ENCODE measurements at regions not wholly inside any gene's neighbourhood (a gene's known extent, or its start where the extent isn't known, plus 50 kb on each side); places are given as distances from the start of the nearest gene placed in this dataset.
"Not testable (repeated sequence)": the region's sequence is repeated elsewhere in the genome, so short reads cannot be mapped to it uniquely, and the experiment has no call there.

GRCh38 chr18:57941841-57942489, 102.1 kb upstream of the NEDD4L start (continued):
- TF ChIP-seq ATF3 (IDR thresholded peaks at IDR 0.05) (no peak), EGR1 (IDR thresholded peaks at IDR 0.05; ENCODE audit: low read depth in 2 of 2) (no peak), FOXA1 (IDR thresholded peaks at IDR 0.05) (no peak), SP1 (IDR thresholded peaks at IDR 0.05) (no peak), NR2F2 (IDR thresholded peaks at IDR 0.05) (no peak)

GRCh38 chr18:57940166-57940660, 103.8 kb upstream of the NEDD4L start:
- H3K9ac ChIP-seq (ENCODE audit: low read depth in 1 of 2, low read length in 2 of 2): no peak overlapping the region
- no peak overlapping the region for H3K27ac ChIP-seq (ENCODE audit: low read depth in 1 of 2, low read length in 2 of 2)
- WGBS: 76% methylated on average over 5 of the region's 5 CpGs
- H3K27me3 ChIP-seq (ENCODE audit: control insufficient read depth in 4 of 4, insufficient read depth in 4 of 4, low read length in 3 of 4): no peaks in the 10 kb centered on the region
- H3K36me3 ChIP-seq (ENCODE audit: control insufficient read depth in 4 of 4, insufficient read depth in 3 of 4, low read depth in 1 of 4, low read length in 3 of 4): no peaks in the 10 kb centered on the region
- no peak for DNase-seq (ENCODE audit: low spot score)
- H3K4me1 ChIP-seq (ENCODE audit: control insufficient read depth in 4 of 4, insufficient read depth in 4 of 4, low read length in 3 of 4): no peaks in the 10 kb centered on the region
- no peak overlapping the region for H3K4me3 ChIP-seq (ENCODE audit: low read depth in 1 of 3, low read length in 3 of 3)
- H3K9me3 ChIP-seq (ENCODE audit: control insufficient read depth in 4 of 4, low read length in 3 of 4): no peaks in the 10 kb centered on the region
- TF ChIP-seq GABPA (IDR thresholded peaks at IDR 0.05 in 1 of 2, conservative IDR thresholded peaks at IDR 0.05 in 1 of 2) (no peak), HNF4G (IDR thresholded peaks at IDR 0.05) (no peak), NR2F2 (IDR thresholded peaks at IDR 0.05) (peak; percentile 44), TAF1 (conservative IDR thresholded peaks at IDR 0.05) (no peak), FOXA2 (IDR thresholded peaks at IDR 0.05) (no peak), FOXA1 (IDR thresholded peaks at IDR 0.05) (no peak), RAD21 (IDR thresholded peaks at IDR 0.05) (no peak), JUND (IDR thresholded peaks at IDR 0.05) (no peak)

GRCh38 chr18:57934375-57934774, 109.7 kb upstream of the NEDD4L start:
- H3K27ac ChIP-seq (ENCODE audit: low read depth in 1 of 2, low read length in 2 of 2); H3K36me3 ChIP-seq (ENCODE audit: control insufficient read depth in 4 of 4, insufficient read depth in 3 of 4, low read depth in 1 of 4, low read length in 3 of 4); H3K4me3 ChIP-seq (ENCODE audit: low read depth in 1 of 3, low read length in 3 of 3); H3K9ac ChIP-seq (ENCODE audit: low read depth in 1 of 2, low read length in 2 of 2); H3K4me1 ChIP-seq (ENCODE audit: control insufficient read depth in 4 of 4, insufficient read depth in 4 of 4, low read length in 3 of 4); DNase-seq (ENCODE audit: low spot score); H3K27me3 ChIP-seq (ENCODE audit: control insufficient read depth in 4 of 4, insufficient read depth in 4 of 4, low read length in 3 of 4); H3K9me3 ChIP-seq (ENCODE audit: control insufficient read depth in 4 of 4, low read length in 3 of 4): not testable (repeated sequence)

GRCh38 chr18:57931038-57931437, 113.0 kb upstream of the NEDD4L start:
- Histone ChIP-seq H3K36me3 (ENCODE audit: control insufficient read depth in 4 of 4, insufficient read depth in 3 of 4, low read depth in 1 of 4, low read length in 3 of 4) (no peaks in the 10 kb centered on the region), H3K27ac (ENCODE audit: low read depth in 1 of 2, low read length in 2 of 2) (peak overlapping the region; percentile 38 to 48), H3K27me3 (ENCODE audit: control insufficient read depth in 4 of 4, insufficient read depth in 4 of 4, low read length in 3 of 4) (no peaks in the 10 kb centered on the region), H3K4me3 (ENCODE audit: low read depth in 1 of 3, low read length in 3 of 3) (peak overlapping the region in 1 of 3 donors; percentile 4), H3K9ac (ENCODE audit: low read depth in 1 of 2, low read length in 2 of 2) (no peak overlapping the region), H3K9me3 (ENCODE audit: control insufficient read depth in 4 of 4, low read length in 3 of 4) (no peaks in the 10 kb centered on the region), H3K4me1 (ENCODE audit: control insufficient read depth in 4 of 4, insufficient read depth in 4 of 4, low read length in 3 of 4) (peaks cover 0 to 8% (median 5%) of the 10 kb centered on the region in 4 donors)
- TF ChIP-seq HNF4A (conservative IDR thresholded peaks at IDR 0.05): peak in 1 of 2 donors; percentile 15
- TF ChIP-seq CTCF (IDR thresholded peaks at IDR 0.05; ENCODE audit: low read depth, low read length, missing input control): no peak
- TF ChIP-seq EGR1 (IDR thresholded peaks at IDR 0.05; ENCODE audit: low read depth in 2 of 2): no peak
- no peak for TF ChIP-seq RXRA (IDR thresholded peaks at IDR 0.05)
- TF ChIP-seq MAX (IDR thresholded peaks at IDR 0.05): no peak
- TF ChIP-seq SP1 (IDR thresholded peaks at IDR 0.05): peak; percentile 44
- TF ChIP-seq FOXA1 (IDR thresholded peaks at IDR 0.05): no peak
- no peak for TF ChIP-seq FOXA2 (IDR thresholded peaks at IDR 0.05)
- no peak for TF ChIP-seq ZBTB33 (IDR thresholded peaks at IDR 0.05)
- no peak for TF ChIP-seq YY1 (IDR thresholded peaks at IDR 0.05)
- TF ChIP-seq ATF3 (IDR thresholded peaks at IDR 0.05): no peak
- no peak for TF ChIP-seq GABPA (IDR thresholded peaks at IDR 0.05 in 1 of 2, conservative IDR thresholded peaks at IDR 0.05 in 1 of 2)
- no peak for TF ChIP-seq HNF4G (IDR thresholded peaks at IDR 0.05)
- no peak for TF ChIP-seq JUND (IDR thresholded peaks at IDR 0.05)
- no peak for TF ChIP-seq TAF1 (conservative IDR thresholded peaks at IDR 0.05)
- TF ChIP-seq NR2F2 (IDR thresholded peaks at IDR 0.05): no peak
- whole genome bisulfite sequencing: 20% methylated on average over 1 of the region's 1 CpG
- no peak for DNase-seq (ENCODE audit: low spot score)

Data from liver (tissue), 8 donors.